IMR-90 (cell line): ENCODE measurements at regions not wholly inside any gene's neighbourhood (a gene's known extent, or its start where the extent isn't known, plus 50 kb on each side); places are given as distances from the start of the nearest gene placed in this dataset.

Experiments used
- ATAC-seq: fragments of 200-7000 bp; cut with Tn5 transposase; 2 replicates; pipeline ENCODE4 v1.9.1; 2020; ENCODE audit warnings: low read depth, mild to moderate bottlenecking, moderate library complexity
- BruUV-seq: library from RNA; stranded (reverse); fragments of 400-500 nt; replicated peaks from 2 replicates; lab custom pipeline; 2021; lab: Mats Ljungman, UMichigan
- CTCF ChIA-PET: fragments of 300-600 bp; formaldehyde crosslinking; extraction: SDS; loops from one replicate; lab custom pipeline; 2021; ENCODE audit warnings: antibody characterized with exemption; lab: Yijun Ruan, JAX
- POLR2A ChIA-PET: fragments of 300-600 bp; sonication (Branson Sonifier 250); formaldehyde crosslinking; loops from one replicate; lab custom pipeline; 2022; ENCODE audit warnings: antibody characterized with exemption; ENCODE audit not compliant: unreplicated experiment; lab: Charles Lee
- DNase-seq: peaks from one replicate; pipeline ENCODE4 v3.0.0; 2013
- H2AFZ ChIP-seq: replicated peaks from 2 replicates; pipeline ENCODE3; 2013; ENCODE audit warnings: low read length, mild to moderate bottlenecking; ENCODE audit not compliant: poor library complexity
- H2AK5ac ChIP-seq: 2 replicates; pipeline ENCODE4 v1.6.1; 2013; ENCODE audit warnings: low read depth, low read length, inconsistent platforms
- H2AK9ac ChIP-seq: replicated peaks from 2 replicates; pipeline ENCODE3; 2013; ENCODE audit warnings: mild to moderate bottlenecking, low read depth, low read length, moderate library complexity; ENCODE audit not compliant: poor library complexity
- H2BK120ac ChIP-seq: 2 replicates; pipeline ENCODE4 v1.6.1; 2013; ENCODE audit warnings: low read depth, low read length, inconsistent platforms
- H2BK15ac ChIP-seq: 3 replicates; pipeline ENCODE4 v1.6.1; 2013; ENCODE audit warnings: low read depth, low read length, inconsistent platforms
- H2BK20ac ChIP-seq: 2 replicates; pipeline ENCODE4 v1.6.1; 2013; ENCODE audit warnings: low read depth, mild to moderate bottlenecking, inconsistent platforms, low read length, moderate library complexity
- H2BK5ac ChIP-seq: 2 replicates; pipeline ENCODE4 v1.6.1; 2013; ENCODE audit warnings: mild to moderate bottlenecking, low read depth, low read length, inconsistent platforms; ENCODE audit not compliant: poor library complexity, severe bottlenecking
- H3K14ac ChIP-seq: replicated peaks from 2 replicates; pipeline ENCODE4 v1.6.1; 2013; ENCODE audit warnings: low read depth, low read length, inconsistent platforms
- H3K18ac ChIP-seq: 2 replicates; pipeline ENCODE4 v1.6.1; 2013; ENCODE audit warnings: low read depth, low read length, control low read depth
- H3K23ac ChIP-seq: 2 replicates; pipeline ENCODE4 v1.6.1; 2013; ENCODE audit warnings: low read depth, low read length, inconsistent platforms
- H3K27ac ChIP-seq: 2 replicates; pipeline ENCODE4 v1.5.1; 2013; ENCODE audit warnings: mild to moderate bottlenecking, control low read depth, low read length; ENCODE audit not compliant: insufficient read depth
- H3K27me3 ChIP-seq: 2 replicates; pipeline ENCODE4 v1.6.1; 2013; ENCODE audit warnings: low read length; ENCODE audit not compliant: control insufficient read depth, insufficient read depth
- H3K36me3 ChIP-seq: 2 replicates; pipeline ENCODE4 v1.6.1; 2013; ENCODE audit warnings: low read length, mixed read lengths; ENCODE audit not compliant: control insufficient read depth, insufficient read depth
- H3K4ac ChIP-seq: 2 replicates; pipeline ENCODE4 v1.6.1; 2013; ENCODE audit warnings: low read depth, low read length, inconsistent platforms
- H3K4me1 ChIP-seq: 2 replicates; pipeline ENCODE4 v1.6.1; 2013; ENCODE audit warnings: low read length, mixed read lengths; ENCODE audit not compliant: control insufficient read depth, insufficient read depth
- H3K4me2 ChIP-seq: 2 replicates; pipeline ENCODE4 v1.6.1; 2013; ENCODE audit warnings: low read depth, mild to moderate bottlenecking, control low read depth, low read length, moderate library complexity
- H3K4me3 ChIP-seq: 2 replicates; pipeline ENCODE4 v1.5.1; 2013; ENCODE audit warnings: low read depth, mild to moderate bottlenecking, control low read depth, low read length, moderate library complexity; ENCODE audit not compliant: insufficient read depth
- H3K56ac ChIP-seq: 2 replicates; pipeline ENCODE4 v1.6.1; 2013; ENCODE audit warnings: low read length, inconsistent platforms; ENCODE audit not compliant: insufficient read depth; ENCODE audit errors: extremely low read depth
- H3K79me1 ChIP-seq, 2 experiments: 2 replicates each; pipeline ENCODE4 v1.6.1; 2013; ENCODE audit warnings: low read length in 2 of 2, inconsistent platforms in 1 of 2, low read depth in 1 of 2
- H3K9ac ChIP-seq: 2 replicates; pipeline ENCODE4 v1.6.1; 2013; ENCODE audit warnings: low read depth, low read length, control low read depth
- H3K9me1 ChIP-seq: 2 replicates; pipeline ENCODE4 v1.6.1; 2013; ENCODE audit warnings: low read length, inconsistent platforms; ENCODE audit not compliant: insufficient read depth
- H3K9me3 ChIP-seq: 2 replicates; pipeline ENCODE4 v1.6.1; 2013; ENCODE audit warnings: low read length; ENCODE audit not compliant: control insufficient read depth, insufficient read depth
- H4K20me1 ChIP-seq: 2 replicates; pipeline ENCODE4 v1.6.1; 2013; ENCODE audit warnings: low read length, inconsistent platforms; ENCODE audit not compliant: insufficient read depth
- H4K5ac ChIP-seq: 2 replicates; pipeline ENCODE4 v1.6.1; 2013; ENCODE audit warnings: mild to moderate bottlenecking, low read depth, low read length, control low read depth
- H4K8ac ChIP-seq, 2 experiments: 2 replicates each; pipeline ENCODE4 v1.6.1; 2013; ENCODE audit warnings: low read depth in 2 of 2, low read length in 2 of 2, control low read depth in 1 of 2, inconsistent platforms in 1 of 2
- H4K91ac ChIP-seq: 2 replicates; pipeline ENCODE4 v1.6.1; 2013; ENCODE audit warnings: low read depth, low read length, inconsistent platforms; ENCODE audit not compliant: insufficient read depth
- ELK1 ChIP-seq: fragments of 150-350 bp; IDR thresholded peaks from 2 replicates; pipeline ENCODE4 v1.6.1; 2016; ENCODE audit warnings: low read depth, mild to moderate bottlenecking, low read length, moderate library complexity, borderline replicate concordance
- MAFK ChIP-seq: IDR thresholded peaks from 2 replicates; pipeline ENCODE4 v1.6.1; 2012; ENCODE audit warnings: low read depth, low read length, improper control_type of control experiment
- SMC3 ChIP-seq: fragments of 150-350 bp; IDR thresholded peaks from 2 replicates; pipeline ENCODE4 v1.6.1; 2016; ENCODE audit warnings: low read depth, mild to moderate bottlenecking, antibody characterized with exemption, low read length, moderate library complexity
- WGBS, 2 experiments: methylation state at CpG; one replicate each; pipeline versions ENCODE4 v1.1.5 to v1.1.7; 2013; ENCODE audit warnings: missing lambda C conversion rate in 2 of 2; ENCODE audit not compliant: insufficient read length in 1 of 2; ENCODE audit errors: extremely low coverage in 2 of 2; 5-methylcytosine and 5-hydroxymethylcytosine counted together
- dilution Hi-C: fragments of 300-500 bp; cut with HindIII; formaldehyde crosslinking; loops from one replicate; pipeline ENCODE4 v1.14.3; 2018; ENCODE audit warnings: low sequenced_read_pairs; ENCODE audit not compliant: unreplicated experiment
- in situ Hi-C: fragments of 300-500 bp; cut with MboI; formaldehyde crosslinking; loops from 3 replicates; pipeline ENCODE4 v1.14.3; 2019; ENCODE audit warnings: low sequenced_read_pairs, inconsistent platforms, mixed read lengths
- intact Hi-C: fragments of 100-400 bp; cut with micrococcal nuclease; formaldehyde crosslinking; loops from 2 replicates; pipeline ENCODE4 v1.10.0; 2022

- no peak overlapping the region for H3K4me2 ChIP-seq
- no peak overlapping the region for H2BK5ac ChIP-seq
- H4K20me1 ChIP-seq, result no peaks in the 10 kb centered on the region
- no peaks in the 10 kb centered on the region for H3K79me1 ChIP-seq
- no peak overlapping the region for H2AFZ ChIP-seq
- no peak overlapping the region for H3K4me3 ChIP-seq
- no peaks in the 10 kb centered on the region for H3K36me3 ChIP-seq
- BruUV-seq, result no TSS peak
- H3K4me1 ChIP-seq, result peaks cover 2% of the 10 kb centered on the region; the same call in 1 of the 2 replicates
- no peak overlapping the region for H2BK20ac ChIP-seq
- no peak overlapping the region for H3K14ac ChIP-seq
- no peak overlapping the region for H4K8ac ChIP-seq
- in situ Hi-C loops, result no loop called here
- TF ChIP-seq MAFK (no peak), SMC3 (no peak), ELK1 (no peak)
- no peak overlapping the region for H2AK9ac ChIP-seq
- WGBS, 2 experiments, result no CpG with 5 or more reads among the region's 4 CpGs
- no peak overlapping the region for H2BK15ac ChIP-seq
- DNase-seq (no peak), ATAC-seq (no peak)
- H3K23ac ChIP-seq, result no peak overlapping the region
- H3K27ac ChIP-seq, result no peak overlapping the region
- intact Hi-C loops, result no loop called here
- ChIA-PET CTCF (no interaction called here), POLR2A (no interaction called here)
- peaks cover 3% of the 10 kb centered on the region; the same call in 1 of the 2 replicates for H3K27me3 ChIP-seq
- no peak overlapping the region for H2AK5ac ChIP-seq
- no peak overlapping the region for H3K56ac ChIP-seq
- H4K5ac ChIP-seq, result no peak overlapping the region
- H4K91ac ChIP-seq, result no peak overlapping the region
- dilution Hi-C loops, result no loop called here
- no peaks in the 10 kb centered on the region for H3K9me3 ChIP-seq
- H3K18ac ChIP-seq, result no peak overlapping the region
- no peak overlapping the region for H3K4ac ChIP-seq
- no peak overlapping the region for H2BK120ac ChIP-seq
- no peak overlapping the region for H3K9ac ChIP-seq
- H3K9me1 ChIP-seq, result no peaks in the 10 kb centered on the region
Measured at GRCh38 chr9:79806086-79806485, 234.3 kb downstream of the TLE4 start.
